GM12878 (cell line): ENCODE measurements at regions not wholly inside any gene's neighbourhood (a gene's known extent, or its start where the extent isn't known, plus 50 kb on each side); places are given as distances from the start of the nearest gene placed in this dataset.
"Not testable (repeated sequence)": the region's sequence is repeated elsewhere in the genome, so short reads cannot be mapped to it uniquely, and the experiment has no call there.

Experiments
- ATAC-seq: fragments of 200-7000 bp; cut with Tn5 transposase; 3 replicates; pipeline ENCODE4 v1.9.1; 2020; ENCODE audit warnings: mild to moderate bottlenecking, moderate library complexity
- BruUV-seq: library from RNA; stranded (reverse); fragments of 400-500 nt; replicated peaks from 2 replicates; lab custom pipeline; 2021; lab: Mats Ljungman, UMichigan
- CTCF ChIA-PET: fragments of 300-600 bp; sonication (Branson Sonifier 250); formaldehyde crosslinking; extraction: SDS; loops from one replicate; lab custom pipeline; 2021; ENCODE audit warnings: inconsistent platforms; lab: Yijun Ruan, JAX
- POLR2A ChIA-PET: fragments of 350-600 bp; formaldehyde crosslinking; extraction: SDS; loops from one replicate; lab custom pipeline; 2021; ENCODE audit warnings: inconsistent platforms; lab: Charles Lee
- RAD21 ChIA-PET: fragments of 300-600 bp; sonication (Branson Sonifier 250); formaldehyde crosslinking; loops from one replicate; lab custom pipeline; 2023; ENCODE audit warnings: antibody characterized with exemption; ENCODE audit not compliant: unreplicated experiment; lab: Charles Lee
- SMC1A ChIA-PET: fragments of 300-600 bp; sonication (Branson Sonifier 250); formaldehyde crosslinking; loops from one replicate; lab custom pipeline; 2023; ENCODE audit not compliant: unreplicated experiment, uncharacterized antibody; lab: Charles Lee
- DNase-seq: peaks from one replicate; pipeline ENCODE4 v3.0.0-alpha.2; 2011; ENCODE audit warnings: low read depth, low spot score
- FAIRE-seq: peaks from 3 replicates; lab custom pipeline; 2011; peaks lifted over from hg19 to GRCh38; lab: Jason Lieb, UNC
- H2AFZ ChIP-seq: 2 replicates; pipeline ENCODE4 v1.6.0; 2011; ENCODE audit warnings: low read depth, low read length, control low read depth; ENCODE audit not compliant: control insufficient read depth
- H3K27ac ChIP-seq: 2 replicates; pipeline ENCODE4 v1.5.1; 2011; ENCODE audit warnings: control low read depth; ENCODE audit not compliant: control insufficient read depth, insufficient read depth
- H3K27me3 ChIP-seq, 2 experiments: replicated peaks in 1 of 2; 2 replicates each; pipeline versions ENCODE4 v1.6.0 to v1.6.1; 2011; ENCODE audit warnings: low read length in 1 of 2; ENCODE audit not compliant: control insufficient read depth in 2 of 2, insufficient read depth in 2 of 2
- H3K36me3 ChIP-seq, 2 experiments: 2 replicates each; pipeline ENCODE4 v1.5.1; 2011; ENCODE audit warnings: low read length in 1 of 2; ENCODE audit not compliant: control insufficient read depth in 2 of 2, insufficient read depth in 2 of 2
- H3K4me1 ChIP-seq: 2 replicates; pipeline ENCODE4 v1.6.1; 2011; ENCODE audit warnings: mild to moderate bottlenecking, low read length, moderate library complexity, mixed read lengths; ENCODE audit not compliant: control insufficient read depth, insufficient read depth
- H3K4me2 ChIP-seq: 2 replicates; pipeline ENCODE4 v1.6.0; 2011; ENCODE audit warnings: control low read depth; ENCODE audit not compliant: control insufficient read depth, insufficient read depth
- H3K4me3 ChIP-seq: fragments of 200-600 bp; sonication (generic); 2 replicates; pipeline ENCODE4 v1.5.1; 2016
- H3K79me2 ChIP-seq: 2 replicates; pipeline ENCODE4 v1.6.0; 2011; ENCODE audit warnings: low read length; ENCODE audit not compliant: control insufficient read depth, insufficient read depth
- H3K9ac ChIP-seq: 2 replicates; pipeline ENCODE4 v1.8.0; 2011; ENCODE audit warnings: low read length, control low read depth, mixed read lengths; ENCODE audit not compliant: control insufficient read depth, insufficient read depth
- H3K9me3 ChIP-seq: replicated peaks from 3 replicates; pipeline ENCODE4 v1.5.1; 2011; ENCODE audit warnings: mild to moderate bottlenecking, low read length; ENCODE audit not compliant: control insufficient read depth, insufficient read depth
- H4K20me1 ChIP-seq: 2 replicates; pipeline ENCODE4 v1.6.0; 2011; ENCODE audit not compliant: control insufficient read depth, insufficient read depth
- E2F4 ChIP-seq: IDR thresholded peaks from 2 replicates; pipeline ENCODE4 v1.6.1; 2012; ENCODE audit warnings: low read depth, low read length, improper control_type of control experiment
- IKZF1 ChIP-seq: fragments of 450-650 bp; conservative IDR thresholded peaks from 2 replicates; pipeline ENCODE4 v1.6.1; 2017; ENCODE audit warnings: antibody characterized with exemption, mild to moderate bottlenecking
- MXI1 ChIP-seq: fragments of 150-350 bp; IDR thresholded peaks from 2 replicates; pipeline ENCODE4 v1.6.1; 2011; ENCODE audit warnings: low read depth, mild to moderate bottlenecking, inconsistent platforms, low read length, improper control_type of control experiment
- MYC ChIP-seq: IDR thresholded peaks from 2 replicates; pipeline ENCODE4 v1.6.1; 2011; ENCODE audit warnings: mild to moderate bottlenecking, low read length, moderate library complexity, inconsistent platforms; ENCODE audit not compliant: insufficient read depth, insufficient replicate concordance, insufficient read length, severe bottlenecking
- NFXL1 ChIP-seq: fragments of 450-650 bp; IDR thresholded peaks from 2 replicates; pipeline ENCODE4 v1.6.1; 2017; ENCODE audit warnings: antibody characterized with exemption, mild to moderate bottlenecking, borderline replicate concordance
- NR2C2 ChIP-seq: IDR thresholded peaks from 2 replicates; pipeline ENCODE4 v1.6.1; 2011; ENCODE audit warnings: borderline replicate concordance, low read depth; ENCODE audit not compliant: control insufficient read depth, insufficient read length
- POLR2A ChIP-seq: IDR thresholded peaks from 2 replicates; pipeline ENCODE4 v1.6.1; 2011; ENCODE audit warnings: low read depth, mild to moderate bottlenecking, low read length
- RBBP5 ChIP-seq: fragments of 200-600 bp; sonication (generic); conservative IDR thresholded peaks from 2 replicates; pipeline ENCODE4 v1.6.1; 2016
- RFX5 ChIP-seq: IDR thresholded peaks from 2 replicates; pipeline ENCODE4 v1.6.1; 2011; ENCODE audit warnings: low read depth, low read length, improper control_type of control experiment
- SMAD5 ChIP-seq: IDR thresholded peaks from 2 replicates; pipeline ENCODE4 v1.6.1; 2016; ENCODE audit warnings: antibody characterized with exemption, low read depth
- WGBS: methylation state at CpG from one replicate; pipeline ENCODE4 v1.1.6; 2016; ENCODE audit warnings: low lambda C conversion rate; ENCODE audit not compliant: insufficient replicate concordance, insufficient coverage; ENCODE audit errors: missing lambda C conversion rate; 5-methylcytosine and 5-hydroxymethylcytosine counted together
- in situ Hi-C: fragments of 300-500 bp; cut with MboI; formaldehyde crosslinking; loops from 9 replicates; pipeline ENCODE4 v1.14.3; 2018; ENCODE audit warnings: mixed read lengths
- intact Hi-C: fragments of 100-400 bp; cut with micrococcal nuclease; formaldehyde crosslinking; loops from one replicate; pipeline ENCODE4 v1.14.2; 2022; ENCODE audit not compliant: unreplicated experiment
- TF ChIP-seq, protein P1 (sequence below): fragments of 450-650 bp; conservative IDR thresholded peaks from 2 replicates; pipeline ENCODE4 v1.6.1; 2017; ENCODE audit warnings: mild to moderate bottlenecking, moderate library complexity

DNA sequence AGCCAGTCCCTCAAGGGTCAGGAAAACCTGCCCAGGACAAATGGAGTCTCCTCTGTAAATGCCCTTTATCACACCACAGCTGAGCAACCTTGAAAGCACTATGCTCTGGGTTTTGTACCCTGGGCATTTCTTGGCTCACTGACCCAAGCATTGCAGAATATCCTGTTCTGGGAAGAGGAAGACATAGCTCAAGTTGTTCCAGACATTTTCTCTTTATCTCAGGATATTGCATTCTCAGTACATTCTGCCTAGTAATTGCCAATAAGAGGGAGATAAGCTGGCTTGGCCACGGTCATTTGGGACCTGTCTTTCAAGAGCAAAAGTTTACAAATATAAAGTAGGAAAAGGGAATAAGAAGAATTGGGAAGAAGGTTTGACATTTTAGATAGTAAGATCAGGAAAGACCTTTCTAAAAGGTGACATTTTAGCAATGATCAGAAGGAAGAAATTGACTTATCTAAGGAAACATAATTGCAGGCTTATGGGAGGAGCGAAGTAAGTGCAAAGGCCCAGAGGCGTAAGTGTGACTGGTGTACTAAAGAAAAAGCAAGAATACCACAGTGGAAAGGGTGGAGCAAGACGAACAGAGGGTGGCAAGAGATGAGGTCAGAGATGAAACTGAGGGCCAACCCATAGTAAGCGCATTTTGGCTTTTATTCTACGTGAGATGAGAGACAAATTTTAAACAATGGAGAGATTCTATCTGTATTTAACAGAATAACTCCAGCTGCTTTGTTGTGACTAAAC, 394.0 kb upstream of the CXADR start (continued):
- TF ChIP-seq SMAD5 (no peak), POLR2A (no peak), NR2C2 (no peak)

DNA sequence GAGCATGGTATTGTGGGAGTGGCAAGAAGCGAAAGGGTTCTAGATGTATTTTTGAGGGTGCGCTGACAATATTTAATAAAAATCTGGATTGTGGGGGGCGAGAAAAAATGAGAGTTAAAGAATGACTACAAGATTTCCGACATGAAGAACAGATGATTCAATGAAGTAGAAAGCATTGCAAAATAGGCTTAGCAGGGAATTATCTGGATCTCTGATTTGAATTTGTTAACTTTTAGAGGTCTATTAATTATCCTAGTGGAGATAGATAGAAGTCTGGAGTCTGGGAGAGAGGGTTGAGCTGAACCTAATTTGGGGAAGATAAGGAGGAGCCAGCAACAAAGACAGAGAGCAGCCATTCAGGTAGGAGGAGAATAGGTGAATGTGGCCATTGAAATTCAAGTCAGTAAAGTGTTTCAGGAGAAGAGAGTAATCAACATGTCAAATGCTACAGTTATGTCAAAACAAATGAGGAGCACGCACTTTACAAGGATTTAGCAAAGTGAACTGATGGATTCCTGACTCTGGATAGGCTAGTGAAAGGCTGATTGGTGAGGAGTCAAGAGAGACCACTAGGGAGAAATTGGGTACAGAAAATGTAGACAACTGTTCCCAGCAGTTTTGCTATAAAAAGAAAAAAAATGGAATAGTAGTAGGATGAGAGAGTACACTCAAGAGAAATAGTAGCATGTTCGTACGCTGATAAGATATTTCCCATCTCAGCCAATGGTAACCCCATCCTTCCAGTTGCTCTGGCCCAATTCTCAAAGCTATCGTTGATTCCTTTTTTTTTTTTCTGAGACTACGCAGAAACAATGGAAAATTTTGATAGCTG, 393.2 kb upstream of the CXADR start:
- no peak for TF ChIP-seq RBBP5
- TF ChIP-seq NFXL1, result no peak
- no peak for TF ChIP-seq E2F4
- no peak for TF ChIP-seq MYC
- TF ChIP-seq, protein P1, sequence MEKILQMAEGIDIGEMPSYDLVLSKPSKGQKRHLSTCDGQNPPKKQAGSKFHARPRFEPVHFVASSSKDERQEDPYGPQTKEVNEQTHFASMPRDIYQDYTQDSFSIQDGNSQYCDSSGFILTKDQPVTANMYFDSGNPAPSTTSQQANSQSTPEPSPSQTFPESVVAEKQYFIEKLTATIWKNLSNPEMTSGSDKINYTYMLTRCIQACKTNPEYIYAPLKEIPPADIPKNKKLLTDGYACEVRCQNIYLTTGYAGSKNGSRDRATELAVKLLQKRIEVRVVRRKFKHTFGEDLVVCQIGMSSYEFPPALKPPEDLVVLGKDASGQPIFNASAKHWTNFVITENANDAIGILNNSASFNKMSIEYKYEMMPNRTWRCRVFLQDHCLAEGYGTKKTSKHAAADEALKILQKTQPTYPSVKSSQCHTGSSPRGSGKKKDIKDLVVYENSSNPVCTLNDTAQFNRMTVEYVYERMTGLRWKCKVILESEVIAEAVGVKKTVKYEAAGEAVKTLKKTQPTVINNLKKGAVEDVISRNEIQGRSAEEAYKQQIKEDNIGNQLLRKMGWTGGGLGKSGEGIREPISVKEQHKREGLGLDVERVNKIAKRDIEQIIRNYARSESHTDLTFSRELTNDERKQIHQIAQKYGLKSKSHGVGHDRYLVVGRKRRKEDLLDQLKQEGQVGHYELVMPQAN, result no peak
- TF ChIP-seq IKZF1, result no peak
- TF ChIP-seq RFX5, result no peak
- TF ChIP-seq MXI1, result no peak
- in situ Hi-C loops, result no loop called here
- FAIRE-seq (no peak), ATAC-seq (no peak), DNase-seq (no peak)
- Histone ChIP-seq H4K20me1 (no peaks in the 10 kb centered on the region), H3K9me3 (no peaks in the 10 kb centered on the region), H3K79me2 (no peaks in the 10 kb centered on the region), H3K36me3 (no peaks in the 10 kb centered on the region), H3K4me3 (no peak overlapping the region), H3K27ac (no peak overlapping the region), H3K9ac (no peak overlapping the region), H3K4me1 (no peaks in the 10 kb centered on the region), H3K4me2 (no peak overlapping the region), H3K27me3 (no peaks in the 10 kb centered on the region), H2AFZ (no peak overlapping the region)
- ChIA-PET POLR2A (no interaction called here), RAD21 (no interaction called here), SMC1A (no interaction called here), CTCF (no interaction called here)
- intact Hi-C loops, result no loop called here
- no TSS peak for BruUV-seq
- 19% methylated on average over 9 of the region's 9 CpGs for WGBS

DNA sequence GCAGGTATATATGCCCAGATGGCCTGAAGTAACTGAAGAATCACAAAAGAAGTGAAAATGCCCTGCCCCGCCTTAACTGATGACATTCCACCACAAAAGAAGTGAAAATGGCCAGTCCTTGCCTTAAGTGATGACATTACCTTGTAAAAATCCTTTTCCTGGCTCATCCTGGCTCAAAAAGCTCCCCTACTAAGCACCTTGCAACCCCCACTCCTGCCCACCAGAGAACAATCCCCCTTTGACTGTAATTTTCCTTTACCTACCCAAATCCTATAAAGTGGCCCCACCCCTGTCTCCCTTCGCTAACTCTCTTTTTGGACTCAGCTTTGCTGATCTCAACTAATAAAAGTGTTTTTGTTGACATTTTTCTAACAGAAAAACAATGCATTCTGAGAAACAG, 385.4 kb upstream of the CXADR start:
- BruUV-seq, H3K4me1 ChIP-seq, FAIRE-seq, H3K4me2 ChIP-seq, H3K27ac ChIP-seq, H3K9ac ChIP-seq, H3K9me3 ChIP-seq, DNase-seq, intact Hi-C loops, H4K20me1 ChIP-seq, H3K36me3 ChIP-seq, H3K4me3 ChIP-seq, ATAC-seq, H3K27me3 ChIP-seq, SMC1A ChIA-PET, POLR2A ChIA-PET, H2AFZ ChIP-seq, in situ Hi-C loops, CTCF ChIA-PET, RAD21 ChIA-PET, H3K79me2 ChIP-seq: not testable (repeated sequence)
- 0% methylated on average over 2 of the region's 2 CpGs for WGBS
